ENCODE measurements at regions not wholly inside any gene's neighbourhood (a gene's known extent, or its start where the extent isn't known, plus 50 kb on each side); places are given as distances from the start of the nearest gene placed in this dataset.

- Histone ChIP-seq H3K9ac (ENCODE audit: insufficient read depth, low read length) (no peak overlapping the region), H3K36me3 (ENCODE audit: control insufficient read depth, insufficient read depth, low read length) (no peaks in the 10 kb centered on the region), H3K4me1 (ENCODE audit: control insufficient read depth, extremely low read depth, insufficient read depth, low read length) (no peaks in the 10 kb centered on the region), H3K4me2 (ENCODE audit: extremely low read depth, insufficient read depth, low read length) (no peak overlapping the region), H4K20me1 (ENCODE audit: control insufficient read depth, extremely low read depth, insufficient read depth, low read length) (no peaks in the 10 kb centered on the region), H2AFZ (ENCODE audit: low read length) (no peak overlapping the region), H3K27me3 (ENCODE audit: control insufficient read depth, insufficient read depth, low read length) (no peaks in the 10 kb centered on the region), H3K4me3 (replicated peaks in 1 of 4; ENCODE audit: control extremely low read depth in 1 of 4, insufficient read depth in 1 of 4, low read depth in 3 of 4, low read length in 4 of 4) (no peak overlapping the region), H3K79me2 (ENCODE audit: control insufficient read depth, insufficient read depth, low read length) (no peaks in the 10 kb centered on the region), H3K9me3 (ENCODE audit: control insufficient read depth, insufficient read depth, low read depth, low read length) (no peaks in the 10 kb centered on the region), H3K27ac (ENCODE audit: insufficient read depth, low read length) (no peak overlapping the region)
- no peak for DNase-seq (ENCODE audit: low read depth in 2 of 2)
- TF ChIP-seq CTCF (conservative IDR thresholded peaks at IDR 0.05 in 1 of 2, IDR thresholded peaks at IDR 0.05 in 1 of 2; ENCODE audit: low read depth in 1 of 2, low read length in 2 of 2) (no peak), EZH2 (IDR thresholded peaks at IDR 0.05; ENCODE audit: low read length, missing control alignments) (no peak)
These were observed 227.4 kb downstream of the SUDS3 start for GRCh38 chr12:118603610-118604361.

DNA sequence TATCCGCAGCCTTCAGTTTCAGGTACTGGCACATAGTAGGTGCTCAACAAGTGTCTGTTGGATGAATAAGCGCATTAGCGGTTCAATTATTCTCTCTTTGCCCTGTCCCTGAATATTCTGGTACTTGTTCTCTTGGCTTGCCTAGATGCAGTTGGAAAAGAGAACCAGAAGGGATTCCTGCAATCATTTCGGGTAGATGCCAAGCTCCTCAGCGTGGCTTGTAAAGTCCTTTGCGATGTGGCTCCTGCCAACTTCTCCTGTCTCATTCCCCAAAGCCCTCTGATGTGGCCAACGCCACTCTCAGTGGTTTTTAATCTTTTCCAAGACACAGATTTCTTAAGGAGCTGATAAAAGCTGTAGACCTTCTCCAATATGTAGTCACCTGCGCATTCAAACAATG is 230.3 kb downstream of the SUDS3 start:
- H3K36me3 ChIP-seq (ENCODE audit: control insufficient read depth, insufficient read depth, low read length): no peaks in the 10 kb centered on the region
- no peak for TF ChIP-seq EZH2 (IDR thresholded peaks at IDR 0.05; ENCODE audit: low read length, missing control alignments)
- no peak for TF ChIP-seq CTCF (conservative IDR thresholded peaks at IDR 0.05 in 1 of 2, IDR thresholded peaks at IDR 0.05 in 1 of 2; ENCODE audit: low read depth in 1 of 2, low read length in 2 of 2)
- no peaks in the 10 kb centered on the region for H4K20me1 ChIP-seq (ENCODE audit: control insufficient read depth, extremely low read depth, insufficient read depth, low read length)
- H3K9ac ChIP-seq (ENCODE audit: insufficient read depth, low read length): no peak overlapping the region
- H3K27me3 ChIP-seq (ENCODE audit: control insufficient read depth, insufficient read depth, low read length): no peaks in the 10 kb centered on the region
- H3K79me2 ChIP-seq (ENCODE audit: control insufficient read depth, insufficient read depth, low read length): no peaks in the 10 kb centered on the region
- no peak overlapping the region for H3K27ac ChIP-seq (ENCODE audit: insufficient read depth, low read length)
- H3K9me3 ChIP-seq (ENCODE audit: control insufficient read depth, insufficient read depth, low read depth, low read length): no peaks in the 10 kb centered on the region
- no peak overlapping the region for H3K4me3 ChIP-seq (replicated peaks in 1 of 4; ENCODE audit: control extremely low read depth in 1 of 4, insufficient read depth in 1 of 4, low read depth in 3 of 4, low read length in 4 of 4)
- DNase-seq (ENCODE audit: low read depth in 2 of 2): no peak
- H3K4me2 ChIP-seq (ENCODE audit: extremely low read depth, insufficient read depth, low read length): no peak overlapping the region
- no peaks in the 10 kb centered on the region for H3K4me1 ChIP-seq (ENCODE audit: control insufficient read depth, extremely low read depth, insufficient read depth, low read length)
- H2AFZ ChIP-seq (ENCODE audit: low read length): no peak overlapping the region

DNA sequence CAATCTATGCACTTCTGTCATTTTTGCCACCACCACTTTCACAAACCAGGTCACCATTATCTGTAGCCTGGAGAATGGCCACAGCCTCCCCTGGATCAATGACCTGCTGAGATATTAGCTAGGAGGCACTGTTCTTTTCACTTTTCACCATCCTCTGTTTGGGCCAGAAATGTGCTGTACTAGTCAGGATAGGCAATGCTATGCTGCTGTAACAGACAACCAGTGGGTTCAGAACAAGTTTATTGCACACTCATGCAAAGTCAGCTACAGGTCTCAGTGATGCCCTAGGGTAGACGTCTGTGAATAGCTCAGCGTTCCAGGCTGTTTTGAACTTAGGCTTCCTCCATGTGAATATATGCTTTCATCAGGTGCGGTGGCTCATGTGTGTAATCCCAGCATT is 231.5 kb downstream of the SUDS3 start:
- Histone ChIP-seq H3K27ac (ENCODE audit: insufficient read depth, low read length) (no peak overlapping the region), H3K4me1 (ENCODE audit: control insufficient read depth, extremely low read depth, insufficient read depth, low read length) (no peaks in the 10 kb centered on the region), H4K20me1 (ENCODE audit: control insufficient read depth, extremely low read depth, insufficient read depth, low read length) (no peaks in the 10 kb centered on the region), H3K4me2 (ENCODE audit: extremely low read depth, insufficient read depth, low read length) (no peak overlapping the region), H3K79me2 (ENCODE audit: control insufficient read depth, insufficient read depth, low read length) (no peaks in the 10 kb centered on the region), H3K9me3 (ENCODE audit: control insufficient read depth, insufficient read depth, low read depth, low read length) (no peaks in the 10 kb centered on the region), H3K36me3 (ENCODE audit: control insufficient read depth, insufficient read depth, low read length) (no peaks in the 10 kb centered on the region), H3K9ac (ENCODE audit: insufficient read depth, low read length) (no peak overlapping the region), H2AFZ (ENCODE audit: low read length) (no peak overlapping the region), H3K4me3 (replicated peaks in 1 of 4; ENCODE audit: control extremely low read depth in 1 of 4, insufficient read depth in 1 of 4, low read depth in 3 of 4, low read length in 4 of 4) (no peak overlapping the region), H3K27me3 (ENCODE audit: control insufficient read depth, insufficient read depth, low read length) (no peaks in the 10 kb centered on the region)
- no peak for DNase-seq (ENCODE audit: low read depth in 2 of 2)
- TF ChIP-seq CTCF (conservative IDR thresholded peaks at IDR 0.05 in 1 of 2, IDR thresholded peaks at IDR 0.05 in 1 of 2; ENCODE audit: low read depth in 1 of 2, low read length in 2 of 2): no peak
- no peak for TF ChIP-seq EZH2 (IDR thresholded peaks at IDR 0.05; ENCODE audit: low read length, missing control alignments)
